DND-41 (cell line): ENCODE measurements at regions not wholly inside any gene's neighbourhood (a gene's known extent, or its start where the extent isn't known, plus 50 kb on each side); places are given as distances from the start of the nearest gene placed in this dataset.
A peak's percentile ranks its signal among the peaks of the same experiment; 100 is the strongest.

Experiments
- ATAC-seq: fragments of 200-7000 bp; cut with Tn5 transposase; 3 replicates; pipeline ENCODE4 v1.9.1; 2021; ENCODE audit warnings: low read depth; ENCODE audit not compliant: insufficient read depth
- DNase-seq: peaks from one replicate; pipeline ENCODE4 v3.0.0-alpha.2; 2020
- H2AFZ ChIP-seq: 2 replicates; pipeline ENCODE4 v1.6.0; 2012; ENCODE audit warnings: low read depth, low read length
- H3K27ac ChIP-seq: 2 replicates; pipeline ENCODE4 v1.5.1; 2012; ENCODE audit warnings: low read length, inconsistent platforms
- H3K27me3 ChIP-seq: fragments of 200-600 bp; sonication (generic); 2 replicates; pipeline ENCODE4 v1.6.0; 2012; ENCODE audit warnings: low read length, mild to moderate bottlenecking, inconsistent platforms; ENCODE audit not compliant: insufficient read depth, poor library complexity
- H3K36me3 ChIP-seq: 2 replicates; pipeline ENCODE4 v1.5.1; 2012; ENCODE audit warnings: low read length, inconsistent platforms; ENCODE audit not compliant: insufficient read depth
- H3K4me1 ChIP-seq: 2 replicates; pipeline ENCODE4 v1.5.1; 2012; ENCODE audit warnings: mild to moderate bottlenecking, low read length; ENCODE audit not compliant: insufficient read depth
- H3K4me2 ChIP-seq: 2 replicates; pipeline ENCODE4 v1.6.0; 2012; ENCODE audit warnings: mild to moderate bottlenecking, moderate library complexity, low read length, inconsistent platforms; ENCODE audit not compliant: insufficient read depth
- H3K4me3 ChIP-seq, 2 experiments: fragments of 200-600 bp in 1 of 2; shearing (Covaris generic) in 1 of 2; 2 replicates each; pipeline ENCODE4 v1.5.1; 2012 to 2016; ENCODE audit warnings: inconsistent platforms in 2 of 2, low read length in 2 of 2, mild to moderate bottlenecking in 2 of 2, low read depth in 1 of 2, moderate library complexity in 1 of 2
- H3K79me2 ChIP-seq: 2 replicates; pipeline ENCODE4 v1.6.0; 2012; ENCODE audit warnings: low read length, inconsistent platforms; ENCODE audit not compliant: insufficient read depth
- H3K9ac ChIP-seq: 2 replicates; pipeline ENCODE4 v1.6.0; 2012; ENCODE audit warnings: low read depth, mild to moderate bottlenecking, inconsistent platforms, low read length, moderate library complexity
- H3K9me3 ChIP-seq: 2 replicates; pipeline ENCODE4 v1.5.1; 2012; ENCODE audit warnings: low read length, moderate library complexity, mild to moderate bottlenecking, inconsistent platforms; ENCODE audit not compliant: insufficient read depth, severe bottlenecking
- H4K20me1 ChIP-seq: 2 replicates; pipeline ENCODE4 v1.6.0; 2012; ENCODE audit warnings: low read length; ENCODE audit not compliant: insufficient read depth
- EZH2 ChIP-seq: IDR thresholded peaks from 3 replicates; pipeline ENCODE4 v1.6.1; 2012; ENCODE audit warnings: borderline replicate concordance, low read depth, mild to moderate bottlenecking, moderate library complexity, low read length, inconsistent platforms; ENCODE audit not compliant: severe bottlenecking
- TF ChIP-seq, protein P1 (sequence below): IDR thresholded peaks from 2 replicates; pipeline ENCODE4 v1.5.1; 2012; ENCODE audit warnings: borderline replicate concordance, low read length, moderate library complexity, mild to moderate bottlenecking; ENCODE audit not compliant: poor library complexity, severe bottlenecking; ENCODE audit errors: extremely low read depth

DNA sequence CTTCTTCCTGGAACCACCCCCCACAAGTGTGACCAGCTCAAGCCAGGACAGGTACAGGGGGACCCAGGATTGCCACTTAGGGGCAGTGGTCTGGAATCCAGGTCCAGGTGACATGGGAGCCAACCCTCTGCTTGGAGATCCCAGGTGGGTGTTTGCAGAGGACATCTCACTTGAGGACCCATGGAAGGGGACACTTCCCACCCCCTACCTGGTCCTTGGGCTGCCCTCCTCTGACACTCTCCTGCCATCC, 145.5 kb downstream of the SEC14L1 start:
- peaks cover 3% of the 10 kb centered on the region for H3K27me3 ChIP-seq
- H3K27ac ChIP-seq, result no peak overlapping the region
- H2AFZ ChIP-seq, result no peak overlapping the region
- no peaks in the 10 kb centered on the region for H3K9me3 ChIP-seq
- TF ChIP-seq EZH2, result no peak
- TF ChIP-seq, protein P1, sequence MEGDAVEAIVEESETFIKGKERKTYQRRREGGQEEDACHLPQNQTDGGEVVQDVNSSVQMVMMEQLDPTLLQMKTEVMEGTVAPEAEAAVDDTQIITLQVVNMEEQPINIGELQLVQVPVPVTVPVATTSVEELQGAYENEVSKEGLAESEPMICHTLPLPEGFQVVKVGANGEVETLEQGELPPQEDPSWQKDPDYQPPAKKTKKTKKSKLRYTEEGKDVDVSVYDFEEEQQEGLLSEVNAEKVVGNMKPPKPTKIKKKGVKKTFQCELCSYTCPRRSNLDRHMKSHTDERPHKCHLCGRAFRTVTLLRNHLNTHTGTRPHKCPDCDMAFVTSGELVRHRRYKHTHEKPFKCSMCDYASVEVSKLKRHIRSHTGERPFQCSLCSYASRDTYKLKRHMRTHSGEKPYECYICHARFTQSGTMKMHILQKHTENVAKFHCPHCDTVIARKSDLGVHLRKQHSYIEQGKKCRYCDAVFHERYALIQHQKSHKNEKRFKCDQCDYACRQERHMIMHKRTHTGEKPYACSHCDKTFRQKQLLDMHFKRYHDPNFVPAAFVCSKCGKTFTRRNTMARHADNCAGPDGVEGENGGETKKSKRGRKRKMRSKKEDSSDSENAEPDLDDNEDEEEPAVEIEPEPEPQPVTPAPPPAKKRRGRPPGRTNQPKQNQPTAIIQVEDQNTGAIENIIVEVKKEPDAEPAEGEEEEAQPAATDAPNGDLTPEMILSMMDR, result no peak
- H3K4me2 ChIP-seq, result no peak overlapping the region
- H4K20me1 ChIP-seq, result peaks cover 5% of the 10 kb centered on the region
- no peak overlapping the region for H3K4me3 ChIP-seq
- no peak for ATAC-seq
- H3K9ac ChIP-seq, result no peak overlapping the region
- H3K4me1 ChIP-seq, result peaks cover 7% of the 10 kb centered on the region
- no peak for DNase-seq
- H3K79me2 ChIP-seq, result no peaks in the 10 kb centered on the region
- no peaks in the 10 kb centered on the region for H3K36me3 ChIP-seq

DNA sequence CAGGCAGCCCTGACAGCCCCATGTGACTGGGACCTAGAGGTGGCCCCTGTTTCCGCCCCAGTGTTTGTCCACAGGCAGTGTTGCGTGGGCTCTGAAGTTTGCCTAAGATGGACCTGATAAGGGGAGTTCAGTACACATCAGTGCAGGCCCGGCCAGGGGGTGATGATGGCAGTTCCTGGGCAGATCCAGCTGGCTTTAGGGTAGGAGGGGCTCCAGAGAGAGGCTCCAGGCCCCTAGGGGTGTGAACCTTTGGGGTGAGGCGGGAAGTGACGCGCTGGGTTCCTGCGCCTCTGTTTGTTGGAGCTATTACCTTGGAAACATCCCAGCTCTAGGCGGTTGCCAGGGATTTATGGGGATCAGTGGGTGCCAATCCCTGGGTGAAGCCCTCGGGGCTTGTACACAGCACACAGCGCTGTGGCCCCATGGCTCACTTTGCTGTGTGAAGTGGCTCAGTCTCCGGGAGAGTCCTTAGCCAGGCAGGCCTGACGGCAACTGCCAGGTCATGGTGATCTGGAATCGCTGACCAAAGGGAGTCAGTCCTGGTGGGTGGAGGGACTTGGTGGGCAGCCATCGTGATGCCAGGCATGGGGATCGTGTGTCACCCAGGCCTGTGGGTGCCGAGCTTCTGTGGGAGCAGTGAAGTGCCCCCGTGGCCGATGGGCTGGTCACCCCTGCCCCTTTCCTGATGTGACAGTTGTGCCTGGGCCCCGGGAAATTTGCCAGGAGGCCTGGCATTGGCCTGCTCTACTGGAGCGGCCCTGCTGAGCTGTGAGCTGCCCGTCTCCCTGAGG, 146.1 kb downstream of the SEC14L1 start:
- peaks cover 1% of the 10 kb centered on the region for H3K4me1 ChIP-seq
- H3K79me2 ChIP-seq, result no peaks in the 10 kb centered on the region
- no peak for TF ChIP-seq EZH2
- TF ChIP-seq, protein P1, result no peak
- no peaks in the 10 kb centered on the region for H3K36me3 ChIP-seq
- H3K4me3 ChIP-seq, result no peak overlapping the region
- H3K9me3 ChIP-seq, result no peaks in the 10 kb centered on the region
- DNase-seq, result no peak
- no peaks in the 10 kb centered on the region for H3K27me3 ChIP-seq
- no peak overlapping the region for H3K9ac ChIP-seq
- ATAC-seq, result 0 out of 3 replicates have a peak, but pooled peaks have one; percentile 22
- no peak overlapping the region for H3K27ac ChIP-seq
- H4K20me1 ChIP-seq, result peaks cover 5% of the 10 kb centered on the region
- no peak overlapping the region for H2AFZ ChIP-seq
- H3K4me2 ChIP-seq, result no peak overlapping the region

DNA sequence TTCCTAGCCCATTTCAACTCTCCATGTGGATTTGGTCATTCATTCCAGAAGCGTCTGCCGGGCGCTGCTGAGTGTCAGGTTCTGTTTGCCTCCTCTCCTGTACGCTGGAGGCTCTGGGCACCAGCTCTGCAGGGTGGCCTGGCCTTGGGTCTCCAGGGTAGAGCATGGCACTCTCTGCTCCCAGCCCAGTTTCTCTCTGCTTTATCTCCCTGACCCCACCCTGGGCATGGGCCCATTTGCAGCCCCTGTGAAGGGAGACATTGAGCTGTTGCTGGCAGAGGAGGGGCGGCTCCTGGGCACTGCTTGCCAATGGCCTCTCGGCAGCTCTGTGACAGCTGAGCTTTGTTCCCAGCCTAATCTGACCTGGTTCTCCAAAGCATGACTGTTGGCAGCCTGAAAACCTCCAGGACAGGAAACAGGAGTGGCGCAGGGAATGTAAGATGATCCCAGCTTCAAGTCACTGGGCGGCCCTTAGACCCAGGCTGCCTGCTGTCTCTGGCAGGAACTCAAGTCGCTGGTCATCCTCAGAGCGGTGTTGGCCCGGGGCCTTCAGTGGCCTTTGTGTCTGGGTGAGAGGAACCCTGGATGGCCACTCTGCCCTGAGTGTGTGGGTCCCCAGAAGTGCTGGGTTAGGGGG, 146.8 kb downstream of the SEC14L1 start:
- Histone ChIP-seq H3K9me3 (no peaks in the 10 kb centered on the region), H4K20me1 (peaks cover 5% of the 10 kb centered on the region), H2AFZ (no peak overlapping the region), H3K27me3 (no peaks in the 10 kb centered on the region), H3K4me3 (no peak overlapping the region), H3K4me2 (no peak overlapping the region), H3K27ac (no peak overlapping the region), H3K79me2 (no peaks in the 10 kb centered on the region), H3K9ac (no peak overlapping the region), H3K36me3 (no peaks in the 10 kb centered on the region), H3K4me1 (no peaks in the 10 kb centered on the region)
- TF ChIP-seq, protein P1, result no peak
- TF ChIP-seq EZH2, result no peak
- ATAC-seq, result no peak
- DNase-seq, result no peak
